ENCODE measurements at regions not wholly inside any gene's neighbourhood (a gene's known extent, or its start where the extent isn't known, plus 50 kb on each side); places are given as distances from the start of the nearest gene placed in this dataset.

DNA sequence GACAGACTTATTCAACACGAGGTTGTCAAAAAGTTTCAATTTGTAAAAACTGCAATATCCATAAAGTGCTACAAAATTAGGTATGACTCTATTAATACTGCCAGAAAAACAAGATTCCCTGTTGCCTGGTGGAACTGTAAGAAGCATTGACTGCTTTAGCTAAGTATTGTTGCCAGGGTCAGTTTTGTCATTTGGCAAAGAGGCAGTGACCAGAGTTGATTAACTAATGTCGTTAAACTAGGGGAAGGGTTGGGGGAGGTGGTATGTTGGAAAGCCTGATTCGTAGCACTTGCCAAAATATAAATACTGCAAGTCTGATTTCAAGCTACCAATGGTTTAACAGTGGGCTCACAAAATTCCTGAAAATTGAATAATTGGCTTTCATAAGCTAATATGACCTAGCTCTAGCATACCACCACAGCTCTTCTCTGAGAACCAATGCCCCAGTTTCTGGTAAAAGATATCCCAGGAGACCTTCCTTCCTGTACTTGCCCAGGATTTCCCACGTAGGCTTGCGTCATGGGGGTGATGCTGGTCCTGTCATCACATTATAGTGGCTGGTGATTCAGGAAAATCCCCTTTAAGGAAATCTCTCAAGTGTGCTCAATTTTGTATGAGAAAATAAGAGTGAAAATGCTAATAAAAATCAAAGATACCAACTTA lies 266.4 kb upstream of the TBC1D5 start:
- H3K27ac ChIP-seq (ENCODE audit: low read depth, low read length): no peak overlapping the region
- H3K9ac ChIP-seq (ENCODE audit: low read length): no peak overlapping the region
- H3K9me3 ChIP-seq (ENCODE audit: insufficient read depth, low read depth, low read length): no peaks in the 10 kb centered on the region
- no peaks in the 10 kb centered on the region for H3K36me3 Mint-ChIP-seq (ENCODE audit: low read depth, unreplicated experiment)
- H4K20me1 ChIP-seq (ENCODE audit: insufficient read depth, low read length): no peaks in the 10 kb centered on the region
- no peak overlapping the region for H3K27ac Mint-ChIP-seq (ENCODE audit: unreplicated experiment)
- no peaks in the 10 kb centered on the region for H3K4me1 ChIP-seq (ENCODE audit: insufficient read depth, low read length)
- H3K79me2 ChIP-seq (ENCODE audit: insufficient read depth, low read length): no peaks in the 10 kb centered on the region
- DNase-seq (ENCODE audit: low read depth) (no peak), FAIRE-seq (no peak)
- H3K4me3 ChIP-seq (ENCODE audit: insufficient read depth, low read depth, low read length): no peak overlapping the region
- no peak overlapping the region for H2AFZ ChIP-seq (ENCODE audit: low read depth, low read length)
- no peak overlapping the region for H3K4me3 Mint-ChIP-seq (ENCODE audit: unreplicated experiment)
- H3K27me3 Mint-ChIP-seq (ENCODE audit: low read depth, unreplicated experiment): peaks cover 3% of the 10 kb centered on the region
- no peaks in the 10 kb centered on the region for H3K36me3 ChIP-seq (ENCODE audit: insufficient read depth, low read length)
- H3K27me3 ChIP-seq (ENCODE audit: insufficient read depth, low read length): no peaks in the 10 kb centered on the region
- no peak overlapping the region for H3K4me2 ChIP-seq (ENCODE audit: low read length)
- H3K9me3 Mint-ChIP-seq (ENCODE audit: unreplicated experiment): peaks cover 8% of the 10 kb centered on the region
- peaks cover 3% of the 10 kb centered on the region for H3K4me1 Mint-ChIP-seq (ENCODE audit: low read depth, unreplicated experiment)
- TF ChIP-seq EZH2 (IDR thresholded peaks at IDR 0.05; ENCODE audit: insufficient read depth, low read length) (no peak), CTCF (IDR thresholded peaks at IDR 0.05; ENCODE audit: insufficient read depth, low read depth, low read length) (no peak)

GRCh38 chr3:18007980-18008379 lies 265.5 kb upstream of the TBC1D5 start:
- no peaks in the 10 kb centered on the region for H3K36me3 Mint-ChIP-seq (ENCODE audit: low read depth, unreplicated experiment)
- Histone ChIP-seq H3K4me2 (ENCODE audit: low read length) (no peak overlapping the region), H3K27me3 (ENCODE audit: insufficient read depth, low read length) (no peaks in the 10 kb centered on the region), H2AFZ (ENCODE audit: low read depth, low read length) (no peak overlapping the region), H3K9ac (ENCODE audit: low read length) (no peak overlapping the region), H3K9me3 (ENCODE audit: insufficient read depth, low read depth, low read length) (no peaks in the 10 kb centered on the region), H3K27ac (ENCODE audit: low read depth, low read length) (no peak overlapping the region), H3K4me1 (ENCODE audit: insufficient read depth, low read length) (no peaks in the 10 kb centered on the region), H4K20me1 (ENCODE audit: insufficient read depth, low read length) (no peaks in the 10 kb centered on the region), H3K4me3 (ENCODE audit: insufficient read depth, low read depth, low read length) (no peak overlapping the region), H3K36me3 (ENCODE audit: insufficient read depth, low read length) (no peaks in the 10 kb centered on the region), H3K79me2 (ENCODE audit: insufficient read depth, low read length) (no peaks in the 10 kb centered on the region)
- H3K4me1 Mint-ChIP-seq (ENCODE audit: low read depth, unreplicated experiment): peaks cover 3% of the 10 kb centered on the region
- H3K9me3 Mint-ChIP-seq (ENCODE audit: unreplicated experiment): peaks cover 8% of the 10 kb centered on the region
- DNase-seq (ENCODE audit: low read depth) (peak; percentile 86), FAIRE-seq (no peak)
- no peak overlapping the region for H3K4me3 Mint-ChIP-seq (ENCODE audit: unreplicated experiment)
- TF ChIP-seq CTCF (IDR thresholded peaks at IDR 0.05; ENCODE audit: insufficient read depth, low read depth, low read length): no peak
- no peak for TF ChIP-seq EZH2 (IDR thresholded peaks at IDR 0.05; ENCODE audit: insufficient read depth, low read length)
- peaks cover 3% of the 10 kb centered on the region for H3K27me3 Mint-ChIP-seq (ENCODE audit: low read depth, unreplicated experiment)
- no peak overlapping the region for H3K27ac Mint-ChIP-seq (ENCODE audit: unreplicated experiment)

GRCh38 chr3:17995769-17996168 lies 253.3 kb upstream of the TBC1D5 start:
- Histone ChIP-seq H3K9me3 (ENCODE audit: insufficient read depth, low read depth, low read length) (no peaks in the 10 kb centered on the region), H3K9ac (ENCODE audit: low read length) (no peak overlapping the region), H2AFZ (ENCODE audit: low read depth, low read length) (no peak overlapping the region), H3K79me2 (ENCODE audit: insufficient read depth, low read length) (no peaks in the 10 kb centered on the region), H3K27ac (ENCODE audit: low read depth, low read length) (no peak overlapping the region), H3K4me2 (ENCODE audit: low read length) (no peak overlapping the region), H4K20me1 (ENCODE audit: insufficient read depth, low read length) (no peaks in the 10 kb centered on the region), H3K4me3 (ENCODE audit: insufficient read depth, low read depth, low read length) (no peak overlapping the region), H3K36me3 (ENCODE audit: insufficient read depth, low read length) (no peaks in the 10 kb centered on the region), H3K27me3 (ENCODE audit: insufficient read depth, low read length) (no peaks in the 10 kb centered on the region), H3K4me1 (ENCODE audit: insufficient read depth, low read length) (no peaks in the 10 kb centered on the region)
- no peaks in the 10 kb centered on the region for H3K9me3 Mint-ChIP-seq (ENCODE audit: unreplicated experiment)
- TF ChIP-seq CTCF (IDR thresholded peaks at IDR 0.05; ENCODE audit: insufficient read depth, low read depth, low read length) (no peak), EZH2 (IDR thresholded peaks at IDR 0.05; ENCODE audit: insufficient read depth, low read length) (no peak)
- no peaks in the 10 kb centered on the region for H3K36me3 Mint-ChIP-seq (ENCODE audit: low read depth, unreplicated experiment)
- H3K4me3 Mint-ChIP-seq (ENCODE audit: unreplicated experiment): no peak overlapping the region
- no peak overlapping the region for H3K27ac Mint-ChIP-seq (ENCODE audit: unreplicated experiment)
- H3K27me3 Mint-ChIP-seq (ENCODE audit: low read depth, unreplicated experiment): peaks cover 2% of the 10 kb centered on the region
- no peak for FAIRE-seq
- H3K4me1 Mint-ChIP-seq (ENCODE audit: low read depth, unreplicated experiment): no peaks in the 10 kb centered on the region
- DNase-seq (ENCODE audit: low read depth): no peak

Data from astrocyte (in vitro differentiated cells and primary cell).